HCT116 (cell line): ENCODE measurements at regions not wholly inside any gene's neighbourhood (a gene's known extent, or its start where the extent isn't known, plus 50 kb on each side); places are given as distances from the start of the nearest gene placed in this dataset.

ENCODE experiments used
- ATAC-seq: fragments of 200-7000 bp; cut with Tn5 transposase; 2 replicates; pipeline ENCODE4 v1.9.1; 2020; ENCODE audit warnings: mild to moderate bottlenecking, moderate library complexity
- BruUV-seq: library from RNA; stranded (reverse); fragments of 400-500 nt; replicated peaks from 2 replicates; lab custom pipeline; 2021; lab: Mats Ljungman, UMichigan
- CTCF ChIA-PET: fragments of 300-600 bp; sonication (Branson Sonifier 250); formaldehyde crosslinking; loops from one replicate; lab custom pipeline; 2021; ENCODE audit warnings: antibody characterized with exemption; lab: Charles Lee
- POLR2A ChIA-PET: fragments of 300-600, 350-600 bp; sonication (Branson Sonifier 250); formaldehyde crosslinking; loops from one replicate; lab custom pipeline; 2021; ENCODE audit warnings: antibody characterized with exemption; lab: Charles Lee
- RAD21 ChIA-PET, 2 experiments: fragments of 300-600 bp; sonication (Branson Sonifier 250); formaldehyde crosslinking; loops; one replicate each; lab custom pipeline; 2023; ENCODE audit warnings: low total read pairs in 2 of 2; ENCODE audit not compliant: uncharacterized antibody in 2 of 2, unreplicated experiment in 2 of 2, low non-redundant PET in 1 of 2; lab: Charles Lee
- DNase-seq: peaks from one replicate; pipeline ENCODE4 v3.0.0-alpha.2; 2010; ENCODE audit warnings: low read depth, low spot score
- H2AFZ ChIP-seq: fragments of 200-600 bp; shearing (Covaris generic), sonication (generic); 2 replicates; pipeline ENCODE4 v1.6.1; 2017; ENCODE audit warnings: low read depth, mixed run types, mixed read lengths, antibody characterized with exemption, low read length; ENCODE audit not compliant: poor library complexity, severe bottlenecking
- H3K27ac ChIP-seq: 2 replicates; pipeline ENCODE4 v1.5.1; 2012; ENCODE audit warnings: low read depth, low read length
- H3K27me3 ChIP-seq: fragments of 200-600 bp; sonication (generic); 2 replicates; pipeline ENCODE4 v1.6.1; 2016; ENCODE audit warnings: mixed run types, low read length, mixed read lengths; ENCODE audit not compliant: insufficient read depth
- H3K36me3 ChIP-seq, 2 experiments: fragments of 200-500 bp in 1 of 2; fragments of 200-600 bp in 1 of 2; sonication (Bioruptor generic) in 1 of 2; sonication (generic) in 1 of 2; 2 replicates each; pipeline versions ENCODE4 v1.5.1 to v1.6.1; 2014 to 2016; ENCODE audit warnings: low read length in 2 of 2, inconsistent platforms in 1 of 2, mixed read lengths in 1 of 2, mixed run types in 1 of 2; ENCODE audit not compliant: insufficient read depth in 2 of 2, control insufficient read depth in 1 of 2
- H3K4me1 ChIP-seq, 2 experiments: fragments of 200-600 bp in 1 of 2; sonication (generic) in 1 of 2; 2 replicates each; pipeline versions ENCODE4 v1.5.1 to v1.6.1; 2012 to 2017; ENCODE audit warnings: low read length in 2 of 2, inconsistent platforms in 1 of 2, mild to moderate bottlenecking in 1 of 2, mixed read lengths in 1 of 2, mixed run types in 1 of 2, moderate library complexity in 1 of 2; ENCODE audit not compliant: insufficient read depth in 2 of 2, control insufficient read depth in 1 of 2
- H3K4me2 ChIP-seq: fragments of 200-600 bp; sonication (generic); 2 replicates; pipeline ENCODE4 v1.6.1; 2017; ENCODE audit warnings: mixed run types, low read length, mixed read lengths
- H3K4me3 ChIP-seq, 2 experiments: fragments of 200-600 bp in 1 of 2; sonication (generic) in 1 of 2; replicated peaks in 1 of 2; 2 replicates each; pipeline ENCODE4 v1.5.1; 2011 to 2016; ENCODE audit warnings: low read length in 2 of 2, control low read depth in 1 of 2, low read depth in 1 of 2, mild to moderate bottlenecking in 1 of 2, mixed read lengths in 1 of 2, mixed run types in 1 of 2
- H3K79me2 ChIP-seq: fragments of 200-600 bp; sonication (generic); 2 replicates; pipeline ENCODE4 v1.6.1; 2017; ENCODE audit warnings: mild to moderate bottlenecking, mixed run types, low read length, moderate library complexity, mixed read lengths; ENCODE audit not compliant: insufficient read depth
- H3K9ac ChIP-seq: fragments of 200-600 bp; sonication (generic); 2 replicates; pipeline ENCODE4 v1.6.1; 2016; ENCODE audit warnings: low read length, mixed read lengths
- H3K9me2 ChIP-seq: fragments of 200-600 bp; sonication (generic), shearing (Covaris generic); 2 replicates; pipeline ENCODE4 v1.6.1; 2017; ENCODE audit warnings: mixed run types, mild to moderate bottlenecking, moderate library complexity; ENCODE audit not compliant: insufficient read depth
- H3K9me3 ChIP-seq, 2 experiments: fragments of 200-500 bp in 1 of 2; fragments of 200-600 bp in 1 of 2; sonication (Bioruptor generic) in 1 of 2; sonication (generic) in 1 of 2; 2 replicates each; pipeline ENCODE4 v1.6.1; 2014 to 2017; ENCODE audit warnings: low read length in 2 of 2, mixed read lengths in 2 of 2, inconsistent platforms in 1 of 2, low read depth in 1 of 2, mild to moderate bottlenecking in 1 of 2, mixed run types in 1 of 2, moderate library complexity in 1 of 2; ENCODE audit not compliant: control insufficient read depth in 1 of 2, insufficient read depth in 1 of 2
- H4K20me1 ChIP-seq: fragments of 200-600 bp; sonication (generic), shearing (Covaris generic); 2 replicates; pipeline ENCODE4 v1.6.1; 2017; ENCODE audit warnings: mixed run types, mild to moderate bottlenecking, moderate library complexity; ENCODE audit not compliant: insufficient read depth
- CBX3 ChIP-seq: IDR thresholded peaks from 2 replicates; pipeline ENCODE4 v1.6.1; 2012; ENCODE audit warnings: low read depth
- EGR1 ChIP-seq: IDR thresholded peaks from 2 replicates; pipeline ENCODE4 v1.6.1; 2012; ENCODE audit warnings: low read depth
- ELF1 ChIP-seq: IDR thresholded peaks from 2 replicates; pipeline ENCODE4 v1.6.1; 2012; ENCODE audit warnings: low read depth, borderline replicate concordance
- EZH2 ChIP-seq: fragments of 200-600 bp; sonication (generic); IDR thresholded peaks from 2 replicates; pipeline ENCODE4 v1.6.1; 2017; ENCODE audit warnings: antibody characterized with exemption, mixed run types
- EZH2phosphoT487 ChIP-seq: fragments of 200-600 bp; IDR thresholded peaks from 2 replicates; pipeline ENCODE4 v1.6.1; 2018; ENCODE audit warnings: antibody characterized with exemption, borderline replicate concordance
- POLR2A ChIP-seq: IDR thresholded peaks from 2 replicates; pipeline ENCODE4 v1.7.0; 2011; ENCODE audit warnings: borderline replicate concordance; ENCODE audit not compliant: insufficient read depth, insufficient read length; ENCODE audit errors: extremely low read depth
- SRF ChIP-seq: IDR thresholded peaks from 2 replicates; pipeline ENCODE4 v1.6.1; 2012; ENCODE audit warnings: low read depth
- TCF7L2 ChIP-seq: IDR thresholded peaks from 2 replicates; pipeline ENCODE4 v1.7.0; 2011; ENCODE audit warnings: borderline replicate concordance, inconsistent platforms; ENCODE audit not compliant: insufficient read depth, insufficient read length; ENCODE audit errors: extremely low read depth
- ZNF274 ChIP-seq: fragments of 200-500 bp; sonication (Bioruptor generic); IDR thresholded peaks from 2 replicates; pipeline ENCODE4 v1.6.1; 2014; ENCODE audit warnings: mild to moderate bottlenecking, low read depth, low read length, inconsistent platforms
- intact Hi-C: fragments of 100-400 bp; cut with micrococcal nuclease; formaldehyde crosslinking; loops from 2 replicates; pipeline ENCODE4 v1.10.0; 2022
- TF ChIP-seq, protein P1 (sequence below): IDR thresholded peaks from 2 replicates; pipeline ENCODE4 v1.6.1; 2012; ENCODE audit warnings: low read depth

GRCh38 chr2:188145885-188146284, 145.8 kb upstream of the GULP1 start:
- Histone ChIP-seq H3K36me3 (no peaks in the 10 kb centered on the region), H3K9me2 (no peaks in the 10 kb centered on the region), H3K9ac (no peak overlapping the region), H4K20me1 (no peaks in the 10 kb centered on the region), H3K9me3 (no peaks in the 10 kb centered on the region), H3K4me3 (no peak overlapping the region), H3K27me3 (no peaks in the 10 kb centered on the region), H2AFZ (no peak overlapping the region), H3K4me2 (no peak overlapping the region), H3K79me2 (no peaks in the 10 kb centered on the region), H3K4me1 (no peaks in the 10 kb centered on the region), H3K27ac (no peak overlapping the region)
- ChIA-PET RAD21 (no interaction called here), POLR2A (no interaction called here), CTCF (no interaction called here)
- TF ChIP-seq TCF7L2 = no peak
- no peak for TF ChIP-seq EZH2
- TF ChIP-seq ZNF274 = no peak
- TF ChIP-seq CBX3 = no peak
- ATAC-seq (no peak), DNase-seq (no peak)
- BruUV-seq = no TSS peak
- intact Hi-C loops = no loop called here

GRCh38 chr2:188146888-188147287, 144.8 kb upstream of the GULP1 start:
- Histone ChIP-seq H3K79me2 (no peaks in the 10 kb centered on the region), H3K9me2 (no peaks in the 10 kb centered on the region), H3K9ac (no peak overlapping the region)
- intact Hi-C loops = no loop called here
- RAD21 ChIA-PET = no interaction called here
- BruUV-seq = no TSS peak
- TF ChIP-seq POLR2A (no peak), EGR1 (no peak), SRF (no peak), EZH2phosphoT487 (no peak), ELF1 (no peak)
- TF ChIP-seq, protein P1, sequence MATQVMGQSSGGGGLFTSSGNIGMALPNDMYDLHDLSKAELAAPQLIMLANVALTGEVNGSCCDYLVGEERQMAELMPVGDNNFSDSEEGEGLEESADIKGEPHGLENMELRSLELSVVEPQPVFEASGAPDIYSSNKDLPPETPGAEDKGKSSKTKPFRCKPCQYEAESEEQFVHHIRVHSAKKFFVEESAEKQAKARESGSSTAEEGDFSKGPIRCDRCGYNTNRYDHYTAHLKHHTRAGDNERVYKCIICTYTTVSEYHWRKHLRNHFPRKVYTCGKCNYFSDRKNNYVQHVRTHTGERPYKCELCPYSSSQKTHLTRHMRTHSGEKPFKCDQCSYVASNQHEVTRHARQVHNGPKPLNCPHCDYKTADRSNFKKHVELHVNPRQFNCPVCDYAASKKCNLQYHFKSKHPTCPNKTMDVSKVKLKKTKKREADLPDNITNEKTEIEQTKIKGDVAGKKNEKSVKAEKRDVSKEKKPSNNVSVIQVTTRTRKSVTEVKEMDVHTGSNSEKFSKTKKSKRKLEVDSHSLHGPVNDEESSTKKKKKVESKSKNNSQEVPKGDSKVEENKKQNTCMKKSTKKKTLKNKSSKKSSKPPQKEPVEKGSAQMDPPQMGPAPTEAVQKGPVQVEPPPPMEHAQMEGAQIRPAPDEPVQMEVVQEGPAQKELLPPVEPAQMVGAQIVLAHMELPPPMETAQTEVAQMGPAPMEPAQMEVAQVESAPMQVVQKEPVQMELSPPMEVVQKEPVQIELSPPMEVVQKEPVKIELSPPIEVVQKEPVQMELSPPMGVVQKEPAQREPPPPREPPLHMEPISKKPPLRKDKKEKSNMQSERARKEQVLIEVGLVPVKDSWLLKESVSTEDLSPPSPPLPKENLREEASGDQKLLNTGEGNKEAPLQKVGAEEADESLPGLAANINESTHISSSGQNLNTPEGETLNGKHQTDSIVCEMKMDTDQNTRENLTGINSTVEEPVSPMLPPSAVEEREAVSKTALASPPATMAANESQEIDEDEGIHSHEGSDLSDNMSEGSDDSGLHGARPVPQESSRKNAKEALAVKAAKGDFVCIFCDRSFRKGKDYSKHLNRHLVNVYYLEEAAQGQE = no peak
- TF ChIP-seq, all 23 proteins: peak for 0
- POLR2A ChIA-PET = no interaction called here
- DNase-seq = no peak
- no peaks in the 10 kb centered on the region for H3K9me3 ChIP-seq
- H2AFZ ChIP-seq = no peak overlapping the region
- no peak overlapping the region for H3K27ac ChIP-seq
- no peak for ATAC-seq
- H3K36me3 ChIP-seq = no peaks in the 10 kb centered on the region
- H3K4me2 ChIP-seq = no peak overlapping the region
- H3K4me3 ChIP-seq = no peak overlapping the region
- H3K27me3 ChIP-seq = no peaks in the 10 kb centered on the region
- no peaks in the 10 kb centered on the region for H3K4me1 ChIP-seq
- no peaks in the 10 kb centered on the region for H4K20me1 ChIP-seq
- CTCF ChIA-PET = no interaction called here
